GM12892 (cell line): ENCODE measurements at regions not wholly inside any gene's neighbourhood (a gene's known extent, or its start where the extent isn't known, plus 50 kb on each side); places are given as distances from the start of the nearest gene placed in this dataset.

ENCODE experiments used
- POLR2A ChIP-seq: IDR thresholded peaks from 2 replicates; pipeline ENCODE4 v1.6.1; 2011; ENCODE audit warnings: low read depth, low read length, control low read depth
- POLR2AphosphoS5 ChIP-seq: IDR thresholded peaks from 2 replicates; pipeline ENCODE4 v1.6.1; 2011; ENCODE audit warnings: low read depth, low read length, control low read depth

DNA sequence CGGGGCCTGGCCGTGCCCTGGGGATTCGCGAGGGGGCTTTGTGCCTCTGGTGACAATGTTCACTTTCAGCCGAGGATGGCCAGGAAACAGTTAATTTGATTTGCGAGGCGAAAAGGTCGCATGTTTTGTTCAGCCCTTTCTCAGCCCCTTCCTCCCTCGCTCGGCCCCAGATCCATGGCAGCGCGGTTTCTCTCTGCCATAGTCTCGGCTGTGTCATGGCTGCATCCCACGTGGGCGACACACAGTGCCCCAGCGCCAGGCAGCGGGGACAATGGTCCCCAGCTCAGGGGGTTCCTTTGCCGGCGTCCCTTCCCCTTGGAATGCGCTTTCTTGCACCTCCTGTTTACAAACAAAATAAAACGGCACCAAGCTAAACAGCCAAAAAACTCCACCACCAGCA, 370.3 kb upstream of the IRX2 start:
- TF ChIP-seq POLR2A (no peak), POLR2AphosphoS5 (no peak)
